ENCODE measurements at regions not wholly inside any gene's neighbourhood (a gene's known extent, or its start where the extent isn't known, plus 50 kb on each side); places are given as distances from the start of the nearest gene placed in this dataset.

DNA sequence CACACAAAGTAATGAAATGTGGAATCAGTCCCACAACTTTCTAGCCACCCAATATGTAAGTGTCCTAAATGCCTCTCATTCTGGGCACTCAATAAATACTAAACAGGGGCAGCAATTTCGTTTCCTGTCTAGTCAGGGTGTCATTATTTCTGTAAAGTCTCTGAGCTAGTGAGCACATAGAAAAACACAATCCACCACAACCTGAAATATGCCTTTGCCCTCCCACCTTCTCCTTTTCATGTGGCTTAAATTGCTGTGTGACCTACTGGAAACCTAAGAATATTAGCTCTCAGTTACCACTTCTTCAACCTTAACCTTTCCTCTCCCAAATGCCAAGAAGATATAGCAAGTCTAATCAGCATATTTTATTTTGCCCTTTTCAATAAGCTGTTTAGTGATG is 456.3 kb upstream of the KCNMB2 start:
- TF ChIP-seq PAX5 (IDR thresholded peaks at IDR 0.05; ENCODE audit: insufficient read depth, low read length, severe bottlenecking) = no peak
- TF ChIP-seq SPI1 (IDR thresholded peaks at IDR 0.05; ENCODE audit: low read depth, low read length) = no peak
- no peak for TF ChIP-seq TAF1 (IDR thresholded peaks at IDR 0.05; ENCODE audit: low read depth, low read length)
- no peak for TF ChIP-seq POLR2AphosphoS5 (IDR thresholded peaks at IDR 0.05; ENCODE audit: low read depth, low read length)
- no peak for TF ChIP-seq POLR2A (IDR thresholded peaks at IDR 0.05; ENCODE audit: low read depth, low read length)
- no peak for TF ChIP-seq POU2F2 (IDR thresholded peaks at IDR 0.05; ENCODE audit: low read depth, low read length)
- no peak for DNase-seq (ENCODE audit: insufficient read length, low spot score)
- FAIRE-seq = no peak

DNA sequence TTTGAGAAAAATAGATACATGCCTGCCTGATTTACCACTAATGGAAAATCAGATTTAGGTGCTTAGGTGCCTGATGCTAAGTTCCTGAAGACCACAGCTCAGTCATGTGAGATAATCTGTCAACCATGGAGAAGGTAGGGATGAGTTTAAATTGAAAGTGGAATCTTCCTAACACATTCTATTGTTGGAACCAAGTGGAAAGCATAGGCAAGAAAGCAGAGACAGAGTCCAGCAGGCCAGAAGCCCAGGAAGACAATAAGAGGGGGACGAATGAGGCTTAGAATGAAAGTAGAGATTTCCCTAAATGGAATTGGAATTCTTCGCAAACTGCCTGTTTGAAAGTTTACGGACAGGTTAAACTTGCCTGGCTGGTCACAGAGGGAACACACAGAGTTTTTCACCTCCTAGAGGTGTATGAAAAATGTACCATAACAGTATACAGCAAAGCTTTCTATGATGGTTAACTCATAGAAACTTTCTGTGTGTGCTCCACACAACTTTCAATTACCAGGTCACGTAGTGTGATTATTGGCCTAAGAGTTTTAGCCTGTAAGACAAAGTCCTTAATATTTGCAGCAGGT is 453.8 kb upstream of the KCNMB2 start:
- TF ChIP-seq POLR2AphosphoS5 (IDR thresholded peaks at IDR 0.05; ENCODE audit: low read depth, low read length) = no peak
- TF ChIP-seq POLR2A (IDR thresholded peaks at IDR 0.05; ENCODE audit: low read depth, low read length) = no peak
- TF ChIP-seq POU2F2 (IDR thresholded peaks at IDR 0.05; ENCODE audit: low read depth, low read length) = no peak
- no peak for TF ChIP-seq TAF1 (IDR thresholded peaks at IDR 0.05; ENCODE audit: low read depth, low read length)
- no peak for TF ChIP-seq SPI1 (IDR thresholded peaks at IDR 0.05; ENCODE audit: low read depth, low read length)
- no peak for TF ChIP-seq PAX5 (IDR thresholded peaks at IDR 0.05; ENCODE audit: insufficient read depth, low read length, severe bottlenecking)
- FAIRE-seq = no peak
- no peak for DNase-seq (ENCODE audit: insufficient read length, low spot score)

DNA sequence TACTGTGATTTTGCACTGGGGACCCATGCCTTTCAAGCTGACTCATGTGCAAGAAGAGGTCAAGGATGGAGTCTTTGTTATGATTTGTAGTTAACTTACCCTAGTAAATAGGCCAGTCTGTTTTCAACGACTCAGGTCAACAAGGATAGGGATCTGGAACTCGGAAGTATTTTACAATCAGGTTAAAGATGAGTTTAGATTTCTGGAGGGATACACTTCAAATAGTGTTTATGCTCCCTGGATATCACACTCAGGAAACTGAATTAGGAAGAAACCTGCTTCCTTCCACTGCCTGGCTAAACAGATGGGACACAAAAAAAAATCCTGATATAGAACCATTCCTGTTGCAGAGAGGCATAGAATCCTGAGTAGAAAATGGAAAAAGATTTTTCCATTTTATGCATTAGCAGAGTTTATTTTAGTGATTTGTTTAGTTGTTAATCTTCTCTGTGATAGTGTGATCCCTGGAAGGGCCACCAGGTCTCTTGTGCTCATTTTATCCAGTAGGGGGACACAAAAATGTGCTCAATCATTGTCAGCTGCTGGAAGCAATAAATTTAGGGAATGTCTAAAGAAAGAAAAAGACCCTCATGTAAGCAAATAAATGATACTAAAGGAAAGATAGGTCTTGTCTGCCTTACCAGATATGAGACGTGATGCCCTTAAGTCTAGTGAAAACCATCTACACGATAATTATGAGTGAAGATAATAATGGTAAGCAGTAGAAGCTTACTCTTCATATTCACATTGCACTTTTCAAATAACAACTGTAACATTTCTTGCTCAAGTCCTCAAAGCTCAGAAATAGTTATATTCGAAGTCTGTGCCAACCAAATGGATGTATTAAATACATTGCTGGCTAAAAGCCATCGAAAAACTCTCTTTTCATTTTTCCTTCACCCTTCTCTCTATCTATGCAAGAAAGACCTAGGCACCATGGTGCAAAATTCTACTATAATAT is 452.1 kb upstream of the KCNMB2 start:
- DNase-seq (ENCODE audit: insufficient read length, low spot score) = no peak
- TF ChIP-seq POLR2A (IDR thresholded peaks at IDR 0.05; ENCODE audit: low read depth, low read length) = no peak
- no peak for TF ChIP-seq POLR2AphosphoS5 (IDR thresholded peaks at IDR 0.05; ENCODE audit: low read depth, low read length)
- TF ChIP-seq SPI1 (IDR thresholded peaks at IDR 0.05; ENCODE audit: low read depth, low read length) = no peak
- TF ChIP-seq PAX5 (IDR thresholded peaks at IDR 0.05; ENCODE audit: insufficient read depth, low read length, severe bottlenecking) = no peak
- no peak for TF ChIP-seq POU2F2 (IDR thresholded peaks at IDR 0.05; ENCODE audit: low read depth, low read length)
- TF ChIP-seq TAF1 (IDR thresholded peaks at IDR 0.05; ENCODE audit: low read depth, low read length) = no peak
- FAIRE-seq = no peak

DNA sequence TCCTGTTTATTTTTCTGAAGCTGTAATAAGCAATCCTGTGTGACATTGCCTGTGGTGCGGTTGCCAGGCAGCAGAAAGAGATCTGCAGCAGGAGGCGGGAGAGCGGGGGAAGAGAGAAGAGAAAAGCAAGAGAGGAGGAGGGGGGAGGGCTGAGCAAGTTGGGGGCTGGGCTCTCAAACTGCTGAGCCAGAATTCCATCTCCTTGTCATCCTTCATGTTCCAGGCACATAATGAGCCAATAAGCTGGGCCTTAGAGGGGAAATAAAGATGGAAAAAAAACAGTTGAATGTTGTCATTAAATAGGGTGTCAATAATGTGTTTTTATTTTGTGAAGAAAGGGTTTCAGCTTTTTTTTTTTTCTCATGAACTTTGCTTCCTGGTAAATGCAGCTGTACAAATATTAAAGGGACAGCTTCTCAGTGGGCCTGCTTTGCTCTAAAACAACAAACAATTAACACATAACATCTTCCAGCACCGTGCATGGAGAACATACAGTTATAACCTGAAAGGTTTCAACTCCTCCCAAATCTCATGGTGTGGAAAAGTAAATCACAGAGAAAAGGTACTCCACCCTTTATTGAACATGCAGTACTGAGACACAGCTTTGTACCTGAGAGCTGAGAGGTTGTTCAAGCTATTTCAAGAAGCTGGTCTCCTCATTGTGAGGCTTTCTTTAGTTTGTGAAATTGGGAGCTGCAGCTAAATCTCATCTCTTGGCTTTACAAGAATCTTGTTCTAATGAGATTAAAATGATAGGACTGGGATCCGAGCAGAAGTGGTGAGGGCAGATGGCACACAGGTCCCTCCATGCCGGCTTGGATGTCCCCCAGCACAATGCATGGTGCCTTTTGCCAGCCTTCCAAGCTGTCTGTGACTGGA is 451.1 kb upstream of the KCNMB2 start:
- DNase-seq (ENCODE audit: insufficient read length, low spot score) (no peak), FAIRE-seq (no peak)
- no peak for TF ChIP-seq PAX5 (IDR thresholded peaks at IDR 0.05; ENCODE audit: insufficient read depth, low read length, severe bottlenecking)
- TF ChIP-seq POLR2AphosphoS5 (IDR thresholded peaks at IDR 0.05; ENCODE audit: low read depth, low read length) = no peak
- TF ChIP-seq SPI1 (IDR thresholded peaks at IDR 0.05; ENCODE audit: low read depth, low read length) = no peak
- no peak for TF ChIP-seq TAF1 (IDR thresholded peaks at IDR 0.05; ENCODE audit: low read depth, low read length)
- TF ChIP-seq POLR2A (IDR thresholded peaks at IDR 0.05; ENCODE audit: low read depth, low read length) = no peak
- no peak for TF ChIP-seq POU2F2 (IDR thresholded peaks at IDR 0.05; ENCODE audit: low read depth, low read length)

DNA sequence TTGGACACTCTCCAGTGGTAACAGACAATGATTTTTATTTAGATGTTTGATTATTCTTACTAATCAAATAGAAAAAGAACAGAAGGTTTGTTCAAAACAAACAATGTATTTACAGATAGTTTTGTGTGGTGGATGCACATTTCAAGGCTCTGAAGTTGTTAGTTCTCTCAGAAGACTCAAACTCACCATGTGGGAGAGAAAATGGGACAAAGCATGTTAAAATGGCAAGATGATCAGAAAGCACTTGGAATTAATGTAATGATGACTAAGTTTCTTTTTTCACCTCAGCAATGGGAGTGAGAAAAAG is 450.5 kb upstream of the KCNMB2 start:
- no peak for FAIRE-seq
- no peak for TF ChIP-seq POLR2A (IDR thresholded peaks at IDR 0.05; ENCODE audit: low read depth, low read length)
- TF ChIP-seq PAX5 (IDR thresholded peaks at IDR 0.05; ENCODE audit: insufficient read depth, low read length, severe bottlenecking) = no peak
- no peak for TF ChIP-seq POU2F2 (IDR thresholded peaks at IDR 0.05; ENCODE audit: low read depth, low read length)
- TF ChIP-seq SPI1 (IDR thresholded peaks at IDR 0.05; ENCODE audit: low read depth, low read length) = no peak
- TF ChIP-seq TAF1 (IDR thresholded peaks at IDR 0.05; ENCODE audit: low read depth, low read length) = no peak
- TF ChIP-seq POLR2AphosphoS5 (IDR thresholded peaks at IDR 0.05; ENCODE audit: low read depth, low read length) = no peak
- no peak for DNase-seq (ENCODE audit: insufficient read length, low spot score)

DNA sequence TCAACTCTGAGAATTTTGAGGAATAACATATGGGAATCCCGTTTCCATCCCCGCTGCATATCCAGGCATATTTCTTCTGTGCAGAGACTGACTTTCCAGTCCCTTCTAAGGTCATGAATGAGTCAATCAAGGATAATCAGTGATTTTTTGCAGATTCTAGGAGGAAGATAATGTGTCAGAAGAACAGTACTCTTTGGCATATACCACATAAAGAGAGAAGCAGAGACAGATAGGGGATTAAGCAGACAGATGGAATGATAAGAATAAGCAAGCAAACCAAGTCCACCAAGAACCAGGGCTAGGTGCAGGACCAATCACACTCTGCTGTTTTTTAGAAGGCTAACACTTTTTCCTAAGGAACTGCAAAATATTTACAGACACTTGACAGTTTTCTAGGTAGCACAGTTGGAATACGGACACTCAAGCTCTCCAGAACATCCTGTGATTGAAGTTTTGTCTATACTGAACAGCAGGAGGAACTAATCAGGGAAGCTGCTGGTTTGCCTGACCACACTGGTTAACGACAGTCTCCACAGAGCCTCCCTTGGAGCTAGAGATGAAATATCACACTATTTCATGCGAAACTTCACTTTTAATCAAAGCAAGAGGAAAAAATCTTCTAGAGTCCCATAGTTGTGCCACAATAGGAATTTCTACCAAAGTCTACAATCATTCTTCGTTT is 450.0 kb upstream of the KCNMB2 start:
- DNase-seq (ENCODE audit: insufficient read length, low spot score) (no peak), FAIRE-seq (no peak)
- TF ChIP-seq POU2F2 (IDR thresholded peaks at IDR 0.05; ENCODE audit: low read depth, low read length) (no peak), SPI1 (IDR thresholded peaks at IDR 0.05; ENCODE audit: low read depth, low read length) (no peak), POLR2A (IDR thresholded peaks at IDR 0.05; ENCODE audit: low read depth, low read length) (no peak), PAX5 (IDR thresholded peaks at IDR 0.05; ENCODE audit: insufficient read depth, low read length, severe bottlenecking) (no peak)

DNA sequence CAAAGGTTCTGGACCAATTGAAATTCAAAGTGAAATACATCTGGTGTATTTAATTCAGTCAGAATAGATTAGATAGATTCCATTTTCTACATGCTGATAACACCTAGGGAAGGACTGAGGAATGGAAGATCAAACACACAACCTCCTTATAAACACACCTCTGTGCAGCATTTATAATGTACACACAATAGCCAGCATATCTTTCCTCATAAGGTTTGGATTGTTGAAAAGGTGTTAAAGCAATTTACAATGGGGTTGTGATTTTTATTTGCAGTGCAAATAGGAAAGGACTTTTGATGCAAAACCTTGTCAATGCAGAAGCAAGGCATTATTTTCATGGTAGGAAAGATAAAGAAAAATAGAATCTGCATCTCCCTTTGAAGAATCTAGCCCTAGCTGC is 448.9 kb upstream of the KCNMB2 start:
- FAIRE-seq (no peak), DNase-seq (ENCODE audit: insufficient read length, low spot score) (no peak)
- no peak for TF ChIP-seq PAX5 (IDR thresholded peaks at IDR 0.05; ENCODE audit: insufficient read depth, low read length, severe bottlenecking)

DNA sequence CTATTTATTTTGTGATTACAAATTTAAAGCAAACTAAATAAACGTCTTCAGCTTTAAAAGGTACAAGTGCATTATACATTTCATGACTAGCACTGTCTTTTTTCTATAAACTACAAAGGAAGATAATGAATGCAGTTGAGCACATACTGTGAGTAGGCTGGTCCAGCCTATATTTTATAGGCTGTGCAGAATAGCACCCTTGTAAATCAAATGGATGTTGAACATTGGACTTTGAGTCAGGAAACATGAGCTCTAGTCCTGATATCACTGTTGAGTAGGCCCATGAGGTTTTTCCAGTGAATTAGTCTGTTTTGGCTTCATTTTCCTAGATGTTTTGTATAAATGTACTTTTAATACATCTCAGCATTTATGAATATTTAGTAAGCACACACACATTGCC is 447.3 kb upstream of the KCNMB2 start:
- DNase-seq (ENCODE audit: insufficient read length, low spot score) (no peak), FAIRE-seq (no peak)

DNA sequence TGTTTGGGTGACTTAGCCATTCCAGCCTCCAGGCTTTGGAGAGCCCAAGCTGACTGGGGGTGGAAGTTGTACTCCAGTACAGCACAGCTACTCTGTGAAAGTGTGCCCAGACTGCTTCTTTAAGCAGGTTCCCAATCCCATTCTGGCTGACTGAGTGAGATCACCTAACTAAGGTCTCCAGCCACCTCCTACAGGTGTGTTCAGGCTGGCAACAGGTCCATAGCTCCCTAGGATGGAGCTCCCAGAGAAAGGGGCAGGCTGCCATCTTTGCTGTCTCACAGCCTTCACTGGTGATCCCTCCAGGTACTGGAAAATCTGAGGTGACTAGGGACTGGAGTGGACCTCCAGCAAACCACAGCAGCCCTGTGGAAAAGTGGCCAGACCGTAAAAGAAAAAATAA is 445.3 kb upstream of the KCNMB2 start:
- FAIRE-seq (no peak), DNase-seq (ENCODE audit: insufficient read length, low spot score) (no peak)
- TF ChIP-seq POLR2A (IDR thresholded peaks at IDR 0.05; ENCODE audit: low read depth, low read length) = no peak
- TF ChIP-seq TAF1 (IDR thresholded peaks at IDR 0.05; ENCODE audit: low read depth, low read length) = no peak
- no peak for TF ChIP-seq POLR2AphosphoS5 (IDR thresholded peaks at IDR 0.05; ENCODE audit: low read depth, low read length)
- no peak for TF ChIP-seq PAX5 (IDR thresholded peaks at IDR 0.05; ENCODE audit: insufficient read depth, low read length, severe bottlenecking)
- TF ChIP-seq POU2F2 (IDR thresholded peaks at IDR 0.05; ENCODE audit: low read depth, low read length) = no peak
- no peak for TF ChIP-seq SPI1 (IDR thresholded peaks at IDR 0.05; ENCODE audit: low read depth, low read length)

More for the DNA sequence above, 447.3 kb upstream of the KCNMB2 start:
- TF ChIP-seq POLR2AphosphoS5 (IDR thresholded peaks at IDR 0.05; ENCODE audit: low read depth, low read length) = no peak
- TF ChIP-seq TAF1 (IDR thresholded peaks at IDR 0.05; ENCODE audit: low read depth, low read length) = no peak
- TF ChIP-seq SPI1 (IDR thresholded peaks at IDR 0.05; ENCODE audit: low read depth, low read length) = no peak
- TF ChIP-seq POU2F2 (IDR thresholded peaks at IDR 0.05; ENCODE audit: low read depth, low read length) = no peak
- no peak for TF ChIP-seq PAX5 (IDR thresholded peaks at IDR 0.05; ENCODE audit: insufficient read depth, low read length, severe bottlenecking)
- TF ChIP-seq POLR2A (IDR thresholded peaks at IDR 0.05; ENCODE audit: low read depth, low read length) = no peak

Measured in GM12891 (cell line).